Activated CD4-positive, alpha-beta memory T cell treated with anti-CD3 and anti-CD28 coated beads for 36 hours (primary cell): ENCODE measurements at regions not wholly inside any gene's neighbourhood (a gene's known extent, or its start where the extent isn't known, plus 50 kb on each side); places are given as distances from the start of the nearest gene placed in this dataset.

Experiments used
- CTCF ChIA-PET: fragments of 350-600 bp; sonication (Branson Sonifier 250); formaldehyde crosslinking; loops from one replicate; lab custom pipeline; 2021; ENCODE audit warnings: antibody characterized with exemption, inconsistent platforms; lab: Charles Lee
- POLR2A ChIA-PET: fragments of 350-600 bp; sonication (Branson Sonifier 250); formaldehyde crosslinking; loops from one replicate; lab custom pipeline; 2021; ENCODE audit warnings: antibody characterized with exemption; lab: Charles Lee
- DNase-seq: peaks from one replicate; pipeline ENCODE4 v3.0.0-alpha.2; 2020
- H3K27ac Mint-ChIP-seq: one replicate; pipeline ENCODE4 v1.8.0; 2021; ENCODE audit warnings: mixed read lengths
- H3K27me3 Mint-ChIP-seq: one replicate; pipeline ENCODE4 v1.8.0; 2021; ENCODE audit warnings: mixed read lengths
- H3K36me3 Mint-ChIP-seq: one replicate; pipeline ENCODE4 v1.8.0; 2021; ENCODE audit warnings: mixed read lengths
- H3K4me1 Mint-ChIP-seq: one replicate; pipeline ENCODE4 v1.8.0; 2021; ENCODE audit warnings: low read depth, mixed read lengths
- H3K4me3 Mint-ChIP-seq: one replicate; pipeline ENCODE4 v1.8.0; 2021; ENCODE audit warnings: mild to moderate bottlenecking, mixed read lengths
- H3K9me3 Mint-ChIP-seq: one replicate; pipeline ENCODE4 v1.8.0; 2021; ENCODE audit warnings: mixed read lengths
- intact Hi-C: fragments of 100-400 bp; cut with micrococcal nuclease; formaldehyde crosslinking; loops from one replicate; pipeline ENCODE4 v1.15.1; 2023

DNA sequence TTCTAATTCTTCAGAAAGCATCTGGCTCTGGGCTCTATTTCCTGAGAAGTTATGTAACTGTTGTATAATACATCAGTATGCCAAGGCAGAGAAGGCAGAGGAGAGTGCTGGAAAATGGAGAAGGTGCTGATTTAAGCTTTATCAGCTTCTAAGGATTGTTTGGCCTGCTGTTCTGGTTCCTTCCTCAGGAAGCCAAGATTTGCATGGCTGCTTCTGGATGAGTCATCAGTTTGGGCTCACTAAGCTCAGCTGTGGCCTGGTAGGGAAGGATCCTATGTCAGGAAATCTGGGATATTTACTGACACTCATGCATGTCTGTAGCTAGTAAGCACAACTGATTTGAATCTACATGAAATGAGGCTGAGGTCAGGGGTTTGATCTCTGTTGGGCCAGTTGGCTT, 73.2 kb upstream of the ADGRL4 start:
- CTCF ChIA-PET: no interaction called here
- POLR2A ChIA-PET: no interaction called here
- no peak overlapping the region for H3K27ac Mint-ChIP-seq
- H3K4me1 Mint-ChIP-seq: no peaks in the 10 kb centered on the region
- DNase-seq: no peak
- no peak overlapping the region for H3K4me3 Mint-ChIP-seq
- no peaks in the 10 kb centered on the region for H3K36me3 Mint-ChIP-seq
- no peaks in the 10 kb centered on the region for H3K27me3 Mint-ChIP-seq
- intact Hi-C loops: no loop called here
- no peaks in the 10 kb centered on the region for H3K9me3 Mint-ChIP-seq

DNA sequence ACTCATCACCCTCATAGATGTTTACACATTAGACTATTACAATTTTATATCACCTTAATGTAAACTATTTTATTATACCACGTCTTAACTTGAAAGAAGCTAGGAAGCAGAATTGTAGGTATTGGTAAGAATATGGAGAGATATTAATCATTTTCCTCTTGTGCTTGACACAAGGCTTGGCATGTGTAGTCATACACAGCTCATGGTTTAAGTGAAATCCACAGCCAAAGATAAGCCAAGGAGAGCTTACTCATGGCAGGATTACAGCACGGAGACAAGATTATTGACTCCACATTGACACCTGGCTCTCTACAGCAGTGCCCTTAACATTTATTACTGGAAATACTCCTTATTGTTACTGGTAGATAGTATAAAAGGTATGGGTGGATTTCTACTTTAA, 68.4 kb upstream of the ADGRL4 start:
- Mint-ChIP-seq H3K27me3 (no peaks in the 10 kb centered on the region), H3K4me1 (no peaks in the 10 kb centered on the region), H3K9me3 (no peaks in the 10 kb centered on the region), H3K36me3 (no peaks in the 10 kb centered on the region), H3K4me3 (no peak overlapping the region), H3K27ac (no peak overlapping the region)
- POLR2A ChIA-PET: no interaction called here
- CTCF ChIA-PET: no interaction called here
- DNase-seq: no peak
- intact Hi-C loops: no loop called here

DNA sequence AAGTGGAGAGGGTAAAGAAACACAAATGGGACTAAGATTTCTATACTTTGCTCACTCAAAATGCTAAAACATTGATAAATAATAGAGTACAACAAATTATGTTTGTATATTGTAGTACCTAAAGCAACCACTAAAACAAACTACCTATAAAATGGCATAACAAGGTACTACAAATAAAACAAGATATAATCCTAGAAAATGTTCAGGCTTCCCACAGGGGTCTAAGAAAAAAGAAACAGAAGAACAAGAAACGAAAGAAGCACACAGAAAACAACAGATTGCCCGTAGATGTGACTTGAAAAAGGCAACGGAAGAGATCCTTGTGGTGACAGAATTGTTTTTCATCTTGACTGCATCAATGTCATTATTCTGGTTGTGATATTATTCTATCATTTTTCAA, 63.3 kb upstream of the ADGRL4 start:
- ChIA-PET POLR2A (no interaction called here), CTCF (no interaction called here)
- Mint-ChIP-seq H3K27me3 (no peaks in the 10 kb centered on the region), H3K36me3 (no peaks in the 10 kb centered on the region), H3K4me1 (no peaks in the 10 kb centered on the region), H3K9me3 (peaks cover 5% of the 10 kb centered on the region), H3K4me3 (no peak overlapping the region), H3K27ac (no peak overlapping the region)
- intact Hi-C loops: no loop called here
- no peak for DNase-seq

DNA sequence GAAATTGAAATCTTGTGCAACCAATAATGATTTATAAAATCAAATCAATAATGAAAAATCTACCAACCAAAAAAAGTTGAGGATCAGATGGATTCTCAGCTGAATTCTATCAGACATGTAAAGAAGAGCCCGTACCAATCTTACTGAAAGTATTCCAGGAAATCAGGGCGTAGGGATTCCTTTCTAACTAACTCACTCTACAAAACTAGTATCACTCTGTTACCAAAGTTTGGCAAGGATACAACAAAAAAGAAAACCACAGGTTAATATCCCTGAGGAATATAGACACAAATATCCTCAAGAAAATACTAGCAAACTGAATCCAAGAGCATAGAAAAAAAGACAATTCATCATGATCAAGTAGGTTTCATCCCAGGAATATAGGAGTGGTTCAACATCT, 52.8 kb upstream of the ADGRL4 start:
- Mint-ChIP-seq H3K4me1 (no peaks in the 10 kb centered on the region), H3K27ac (no peak overlapping the region), H3K9me3 (peaks cover 17% of the 10 kb centered on the region), H3K36me3 (no peaks in the 10 kb centered on the region), H3K4me3 (no peak overlapping the region), H3K27me3 (no peaks in the 10 kb centered on the region)
- intact Hi-C loops: no loop called here
- ChIA-PET POLR2A (no interaction called here), CTCF (no interaction called here)
- no peak for DNase-seq
